PC-9 (cell line): ENCODE measurements at regions not wholly inside any gene's neighbourhood (a gene's known extent, or its start where the extent isn't known, plus 50 kb on each side); places are given as distances from the start of the nearest gene placed in this dataset.

Experiments
- BruUV-seq: library from RNA; stranded (reverse); fragments of 400-500 nt; replicated peaks from 2 replicates; lab custom pipeline; 2021; lab: Mats Ljungman, UMichigan
- CTCF ChIA-PET: fragments of 300-600 bp; sonication (Branson Sonifier 250); formaldehyde crosslinking; loops from one replicate; lab custom pipeline; 2022; ENCODE audit warnings: antibody characterized with exemption; lab: Charles Lee
- POLR2A ChIA-PET: fragments of 300-600 bp; sonication (Branson Sonifier 250); formaldehyde crosslinking; loops from one replicate; lab custom pipeline; 2022; ENCODE audit warnings: antibody characterized with exemption; ENCODE audit not compliant: unreplicated experiment; lab: Charles Lee
- DNase-seq, 2 experiments: peaks; one replicate each; pipeline versions ENCODE4 v3.0.0 to v3.0.0-alpha.2; 2015 to 2022; ENCODE audit warnings: mixed read lengths in 1 of 2
- H2AFZ ChIP-seq: fragments of 200-600 bp; sonication (generic); 2 replicates; pipeline ENCODE4 v1.8.1; 2017; ENCODE audit warnings: antibody characterized with exemption
- H3F3A ChIP-seq: fragments of 200-600 bp; sonication (generic); 2 replicates; pipeline ENCODE4 v1.8.1; 2017; ENCODE audit warnings: antibody characterized with exemption, mild to moderate bottlenecking, low read depth; ENCODE audit not compliant: insufficient read depth
- H3K27ac ChIP-seq: fragments of 200-600 bp; sonication (generic); 2 replicates; pipeline ENCODE4 v1.6.1; 2016; ENCODE audit warnings: mixed run types
- H3K27me3 ChIP-seq: fragments of 200-600 bp; sonication (generic); 2 replicates; pipeline ENCODE4 v1.6.1; 2016; ENCODE audit warnings: low read depth, mixed run types; ENCODE audit not compliant: insufficient read depth
- H3K36me3 ChIP-seq: fragments of 200-600 bp; sonication (generic); 2 replicates; pipeline ENCODE4 v1.6.1; 2016; ENCODE audit warnings: low read depth, mixed run types
- H3K4me1 ChIP-seq: fragments of 200-600 bp; sonication (generic); replicated peaks from 2 replicates; pipeline ENCODE4 v1.6.1; 2016; ENCODE audit warnings: mixed run types; ENCODE audit not compliant: insufficient read depth
- H3K4me2 ChIP-seq: fragments of 200-600 bp; sonication (generic); 2 replicates; pipeline ENCODE4 v1.6.1; 2017; ENCODE audit warnings: mixed run types
- H3K4me3 ChIP-seq: fragments of 200-600 bp; sonication (generic); 2 replicates; pipeline ENCODE4 v1.6.1; 2016; ENCODE audit warnings: mixed run types
- H3K79me2 ChIP-seq: fragments of 200-600 bp; sonication (generic); 2 replicates; pipeline ENCODE4 v1.6.1; 2017; ENCODE audit warnings: low read depth, mixed run types
- H3K9me2 ChIP-seq: fragments of 200-600 bp; sonication (generic); 2 replicates; pipeline ENCODE4 v1.8.1; 2017; ENCODE audit warnings: mild to moderate bottlenecking; ENCODE audit not compliant: insufficient read depth
- H3K9me3 ChIP-seq: fragments of 200-600 bp; sonication (generic); 2 replicates; pipeline ENCODE4 v1.8.1; 2016; ENCODE audit warnings: low read depth; ENCODE audit not compliant: insufficient read depth
- H4K20me1 ChIP-seq: fragments of 200-600 bp; sonication (generic); 2 replicates; pipeline ENCODE4 v1.8.1; 2017; ENCODE audit not compliant: insufficient read depth
- CTCF ChIP-seq: fragments of 200-600 bp; sonication (generic); conservative IDR thresholded peaks from 2 replicates; pipeline ENCODE4 v1.6.1; 2017; ENCODE audit warnings: mixed run types, antibody characterized with exemption, mild to moderate bottlenecking, moderate library complexity
- EZH2 ChIP-seq: fragments of 200-600 bp; sonication (generic); IDR thresholded peaks from 2 replicates; pipeline ENCODE4 v1.8.0; 2017; ENCODE audit warnings: antibody characterized with exemption, low read depth
- intact Hi-C: fragments of 100-400 bp; cut with micrococcal nuclease; formaldehyde crosslinking; loops from one replicate; pipeline ENCODE4 v1.10.0; 2022; ENCODE audit not compliant: unreplicated experiment

GRCh38 chr1:234934611-234935033 is 194.0 kb downstream of the TOMM20 start:
- no peaks in the 10 kb centered on the region for H3K9me3 ChIP-seq
- no peaks in the 10 kb centered on the region for H3K9me2 ChIP-seq
- BruUV-seq: no TSS peak
- H3K36me3 ChIP-seq: no peaks in the 10 kb centered on the region
- H2AFZ ChIP-seq: no peak overlapping the region
- H3K4me2 ChIP-seq: no peak overlapping the region
- H3K79me2 ChIP-seq: no peaks in the 10 kb centered on the region
- H3F3A ChIP-seq: no peaks in the 10 kb centered on the region; the same call in 1 of the 2 replicates
- intact Hi-C loops: no loop called here
- H3K27ac ChIP-seq: no peak overlapping the region
- CTCF ChIA-PET: no interaction called here
- no peak overlapping the region for H3K4me3 ChIP-seq
- peaks cover 17% of the 10 kb centered on the region for H3K4me1 ChIP-seq
- H3K27me3 ChIP-seq: no peaks in the 10 kb centered on the region
- POLR2A ChIA-PET: no interaction called here
- H4K20me1 ChIP-seq: no peaks in the 10 kb centered on the region
- TF ChIP-seq CTCF (no peak), EZH2 (no peak)
- DNase-seq: no peak

- Histone ChIP-seq H3K4me3 (no peak overlapping the region), H2AFZ (peak overlapping the region; percentile 83), H3K4me1 (peaks cover 18% of the 10 kb centered on the region), H4K20me1 (no peaks in the 10 kb centered on the region), H3K9me3 (no peaks in the 10 kb centered on the region), H3K27me3 (no peaks in the 10 kb centered on the region), H3K9me2 (no peaks in the 10 kb centered on the region), H3K4me2 (peak overlapping the region; percentile 48), H3K79me2 (no peaks in the 10 kb centered on the region), H3K27ac (peak overlapping the region; percentile 44; the same call in 1 of the 2 replicates), H3F3A (peaks cover 4% of the 10 kb centered on the region; the same call in 1 of the 2 replicates), H3K36me3 (no peaks in the 10 kb centered on the region)
- ChIA-PET POLR2A (interaction anchor here (0.5 to 0.7 kb wide), 2 partner anchors 42 to 379 kb away, joined by 7 read pairs; no protein-coding TSS in a partner anchor), CTCF (no interaction called here)
- intact Hi-C loops: no loop called here
- no TSS peak for BruUV-seq
- no peak for TF ChIP-seq EZH2
- DNase-seq: peak; percentile 43 to 69
Observed at GRCh38 chr1:234933475-234933874, 195.2 kb downstream of the TOMM20 start.

GRCh38 chr1:234932511-234933430 is 195.9 kb downstream of the TOMM20 start:
- Histone ChIP-seq H3K27me3 (no peaks in the 10 kb centered on the region), H3K36me3 (no peaks in the 10 kb centered on the region), H3K9me3 (no peaks in the 10 kb centered on the region), H3K4me1 (peaks cover 25% of the 10 kb centered on the region), H2AFZ (no peak overlapping the region), H3K9me2 (no peaks in the 10 kb centered on the region), H4K20me1 (no peaks in the 10 kb centered on the region), H3K79me2 (no peaks in the 10 kb centered on the region), H3K4me3 (no peak overlapping the region), H3F3A (peaks cover 4% of the 10 kb centered on the region; the same call in 1 of the 2 replicates), H3K27ac (no peak overlapping the region; the same call in 1 of the 2 replicates), H3K4me2 (peak overlapping the region; percentile 48; the same call in 1 of the 2 replicates)
- peak in 1 of 2 experiments; percentile 31 for DNase-seq
- TF ChIP-seq CTCF (no peak), EZH2 (no peak)
- ChIA-PET CTCF (no interaction called here), POLR2A (interaction anchor here (0.5 to 0.7 kb wide), 3 partner anchors 43 to 434 kb away, joined by 5 to 7 read pairs (median 7); no protein-coding TSS in a partner anchor)
- intact Hi-C loops: no loop called here
- BruUV-seq: no TSS peak
